K562 (cell line): ENCODE measurements at regions not wholly inside any gene's neighbourhood (a gene's known extent, or its start where the extent isn't known, plus 50 kb on each side); places are given as distances from the start of the nearest gene placed in this dataset.

ENCODE experiments used
- TAF7 ChIP-seq: fragments of 450-650 bp; IDR thresholded peaks from 2 replicates; pipeline ENCODE4 v1.6.1; 2016; ENCODE audit warnings: missing genetic modification characterization, missing compliant biosample characterization
- TF ChIP-seq, protein P1 (sequence below), 3 experiments: IDR thresholded peaks in 2 of 3; conservative IDR thresholded peaks in 1 of 3; 2 replicates each; pipeline ENCODE4 v1.5.1; 2011 to 2012; ENCODE audit warnings: low read length in 3 of 3, mild to moderate bottlenecking in 3 of 3, control low read depth in 2 of 3, improper control_type of control experiment in 1 of 3, inconsistent platforms in 1 of 3, low read depth in 1 of 3, mixed read lengths in 1 of 3, moderate library complexity in 1 of 3; ENCODE audit not compliant: insufficient read depth in 2 of 3

- TF ChIP-seq, protein P1, sequence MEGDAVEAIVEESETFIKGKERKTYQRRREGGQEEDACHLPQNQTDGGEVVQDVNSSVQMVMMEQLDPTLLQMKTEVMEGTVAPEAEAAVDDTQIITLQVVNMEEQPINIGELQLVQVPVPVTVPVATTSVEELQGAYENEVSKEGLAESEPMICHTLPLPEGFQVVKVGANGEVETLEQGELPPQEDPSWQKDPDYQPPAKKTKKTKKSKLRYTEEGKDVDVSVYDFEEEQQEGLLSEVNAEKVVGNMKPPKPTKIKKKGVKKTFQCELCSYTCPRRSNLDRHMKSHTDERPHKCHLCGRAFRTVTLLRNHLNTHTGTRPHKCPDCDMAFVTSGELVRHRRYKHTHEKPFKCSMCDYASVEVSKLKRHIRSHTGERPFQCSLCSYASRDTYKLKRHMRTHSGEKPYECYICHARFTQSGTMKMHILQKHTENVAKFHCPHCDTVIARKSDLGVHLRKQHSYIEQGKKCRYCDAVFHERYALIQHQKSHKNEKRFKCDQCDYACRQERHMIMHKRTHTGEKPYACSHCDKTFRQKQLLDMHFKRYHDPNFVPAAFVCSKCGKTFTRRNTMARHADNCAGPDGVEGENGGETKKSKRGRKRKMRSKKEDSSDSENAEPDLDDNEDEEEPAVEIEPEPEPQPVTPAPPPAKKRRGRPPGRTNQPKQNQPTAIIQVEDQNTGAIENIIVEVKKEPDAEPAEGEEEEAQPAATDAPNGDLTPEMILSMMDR (IDR thresholded peaks at IDR 0.05 in 2 of 3, conservative IDR thresholded peaks at IDR 0.05 in 1 of 3; ENCODE audit: insufficient read depth in 2 of 3, low read depth in 1 of 3, low read length in 3 of 3): no peak
- no peak for TF ChIP-seq TAF7
Observed at GRCh38 chr13:54175466-54175865, 1146.9 kb downstream of the OLFM4 start.
